Activated T-cell treated with anti-CD3 and anti-CD28 coated beads, Interleukin-2, amount 50 U/mL, for 4 hours (primary cell): ENCODE measurements at regions not wholly inside any gene's neighbourhood (a gene's known extent, or its start where the extent isn't known, plus 50 kb on each side); places are given as distances from the start of the nearest gene placed in this dataset.
"Not testable (repeated sequence)": the region's sequence is repeated elsewhere in the genome, so short reads cannot be mapped to it uniquely, and the experiment has no call there.

Source experiments
- ATAC-seq, 2 donors: fragments of 200-7000 bp; cut with Tn5 transposase; one replicate each; pipeline ENCODE4 v1.10.0; 2021
- DNase-seq: peaks from one replicate; pipeline ENCODE4 v3.0.0-alpha.2; 2020
- H3K27me3 Mint-ChIP-seq: one replicate; pipeline ENCODE4 v1.8.0; 2021; ENCODE audit warnings: low read depth, mixed read lengths
- H3K36me3 Mint-ChIP-seq: one replicate; pipeline ENCODE4 v1.8.0; 2022; ENCODE audit warnings: mixed read lengths; ENCODE audit not compliant: insufficient read depth
- H3K4me1 Mint-ChIP-seq: one replicate; pipeline ENCODE4 v1.8.0; 2021; ENCODE audit warnings: low read depth, mixed read lengths
- H3K4me3 Mint-ChIP-seq: one replicate; pipeline ENCODE4 v1.8.0; 2021; ENCODE audit warnings: mild to moderate bottlenecking, moderate library complexity, mixed read lengths
- H3K9me3 Mint-ChIP-seq: one replicate; pipeline ENCODE4 v1.8.0; 2021; ENCODE audit warnings: mixed read lengths

DNA sequence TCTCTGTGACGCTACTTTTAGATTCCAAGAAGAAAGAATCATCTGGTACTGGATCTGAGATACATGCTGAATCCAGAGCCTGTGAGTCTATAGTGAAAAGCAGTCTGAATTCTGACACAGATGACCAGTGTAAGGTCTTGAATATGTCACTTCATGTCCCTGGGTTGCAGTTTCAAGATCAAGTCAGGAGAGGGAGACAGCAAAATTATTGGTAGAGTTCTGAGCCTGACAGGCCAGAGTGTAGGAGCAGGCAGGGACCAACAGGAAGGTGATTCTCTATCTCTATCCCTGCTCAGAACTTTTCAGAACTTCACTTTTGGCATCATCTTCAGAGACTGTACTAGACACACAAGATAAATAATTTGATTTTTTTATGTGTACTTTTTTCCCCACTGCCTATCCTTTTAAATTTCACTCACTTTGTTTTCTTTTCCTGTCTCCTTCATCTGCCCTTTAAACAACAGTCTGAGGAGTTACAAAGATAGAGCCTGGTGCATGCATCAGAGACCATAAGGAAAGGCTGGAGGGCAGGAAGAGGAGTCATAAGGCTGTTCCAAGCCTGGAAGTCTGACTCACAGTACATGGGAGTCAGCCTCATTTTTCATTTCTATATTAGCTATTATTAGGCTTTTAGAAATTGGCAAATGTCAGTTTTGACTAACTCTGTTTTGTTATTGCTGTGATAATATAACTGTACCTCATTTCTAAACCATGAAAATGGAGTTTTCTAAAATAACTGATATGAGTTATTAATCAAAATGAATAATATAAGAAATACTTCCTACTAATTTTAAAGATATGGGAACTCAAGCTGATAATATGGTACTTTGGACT is 120.2 kb upstream of the TMEM229A start:
- Mint-ChIP-seq H3K36me3 (no peaks in the 10 kb centered on the region), H3K4me3 (no peak overlapping the region), H3K9me3 (no peaks in the 10 kb centered on the region), H3K4me1 (no peaks in the 10 kb centered on the region), H3K27me3 (no peaks in the 10 kb centered on the region)
- ATAC-seq = no peak
- DNase-seq = no peak

GRCh38 chr7:124137664-124138063 is 104.8 kb upstream of the TMEM229A start:
- Mint-ChIP-seq H3K27me3 (no peaks in the 10 kb centered on the region), H3K36me3 (no peaks in the 10 kb centered on the region), H3K9me3 (peaks cover 21% of the 10 kb centered on the region), H3K4me3 (no peak overlapping the region), H3K4me1 (no peaks in the 10 kb centered on the region)
- DNase-seq (no peak), ATAC-seq (no peak)

- Mint-ChIP-seq H3K9me3 (no peaks in the 10 kb centered on the region), H3K4me1 (no peaks in the 10 kb centered on the region), H3K36me3 (no peaks in the 10 kb centered on the region), H3K4me3 (no peak overlapping the region), H3K27me3 (no peaks in the 10 kb centered on the region)
- DNase-seq (no peak), ATAC-seq (no peak)
Observed at GRCh38 chr7:124124201-124124600, 91.3 kb upstream of the TMEM229A start.

DNA sequence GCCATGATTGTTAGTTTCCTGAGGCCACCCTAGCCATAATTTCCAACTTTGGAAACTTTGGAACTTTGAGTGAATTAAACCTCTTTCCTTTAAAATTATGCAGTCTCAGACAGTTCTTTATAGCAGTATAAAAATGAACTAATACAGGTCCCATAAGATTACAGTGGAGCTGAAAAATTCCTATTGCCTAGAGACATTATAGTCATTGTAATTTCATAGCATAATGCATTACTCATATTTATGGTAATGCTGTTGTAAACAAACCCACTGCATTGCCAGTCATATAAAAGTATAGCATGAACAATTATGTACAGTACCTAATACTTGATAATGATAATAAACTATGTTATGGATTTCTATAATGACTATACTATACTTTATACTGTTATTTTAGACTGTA is 88.0 kb upstream of the TMEM229A start:
- no peaks in the 10 kb centered on the region for H3K4me1 Mint-ChIP-seq
- ATAC-seq (no peak), DNase-seq (no peak)
- no peak overlapping the region for H3K4me3 Mint-ChIP-seq
- H3K36me3 Mint-ChIP-seq = no peaks in the 10 kb centered on the region
- H3K9me3 Mint-ChIP-seq = peaks cover 5% of the 10 kb centered on the region
- no peaks in the 10 kb centered on the region for H3K27me3 Mint-ChIP-seq

DNA sequence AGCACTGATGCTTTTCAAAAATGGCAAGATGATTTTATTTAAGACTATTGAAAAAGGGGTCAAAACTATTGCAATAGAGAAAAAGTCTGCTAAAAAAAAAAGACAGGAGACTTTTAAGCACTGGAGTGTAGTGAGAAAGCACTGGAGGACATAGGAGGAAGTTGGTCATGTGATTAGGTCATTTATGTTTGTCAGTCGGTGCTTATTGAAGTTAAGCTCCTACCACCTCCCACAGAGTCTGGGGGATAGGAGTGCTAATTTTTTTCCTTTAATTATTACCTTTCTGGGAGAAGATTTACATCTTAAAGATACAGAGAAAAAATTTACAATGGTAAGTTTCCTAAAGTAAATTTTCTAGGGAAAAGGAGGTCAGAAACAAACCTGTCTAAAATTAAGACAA is 80.2 kb upstream of the TMEM229A start:
- ATAC-seq (no peak), DNase-seq (no peak)
- H3K27me3 Mint-ChIP-seq = no peaks in the 10 kb centered on the region
- H3K9me3 Mint-ChIP-seq = peaks cover 5% of the 10 kb centered on the region
- H3K4me1 Mint-ChIP-seq = no peaks in the 10 kb centered on the region
- H3K36me3 Mint-ChIP-seq = no peaks in the 10 kb centered on the region
- H3K4me3 Mint-ChIP-seq = no peak overlapping the region

DNA sequence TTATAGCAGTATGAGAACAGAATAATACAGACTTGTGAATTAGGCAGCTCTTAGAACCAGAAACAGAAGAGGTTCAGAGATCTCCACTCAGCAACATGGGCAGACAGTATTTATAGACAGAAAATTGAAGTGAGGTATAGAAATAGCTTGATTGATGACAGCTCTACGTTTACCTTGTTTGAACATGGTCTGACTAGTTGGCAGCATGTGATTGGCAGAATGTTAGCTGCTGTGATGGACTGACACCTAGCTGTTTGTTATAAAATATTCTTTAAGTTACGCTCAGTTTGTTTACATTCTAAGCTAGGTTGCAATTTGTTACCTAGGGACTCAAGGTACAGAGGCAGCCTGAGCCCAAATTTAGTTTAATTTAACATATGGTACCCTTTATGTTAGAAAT is 73.7 kb upstream of the TMEM229A start:
- H3K9me3 Mint-ChIP-seq = peaks cover 6% of the 10 kb centered on the region
- H3K4me3 Mint-ChIP-seq = no peak overlapping the region
- H3K36me3 Mint-ChIP-seq = no peaks in the 10 kb centered on the region
- H3K4me1 Mint-ChIP-seq = no peaks in the 10 kb centered on the region
- H3K27me3 Mint-ChIP-seq = no peaks in the 10 kb centered on the region
- ATAC-seq (no peak), DNase-seq (no peak)

DNA sequence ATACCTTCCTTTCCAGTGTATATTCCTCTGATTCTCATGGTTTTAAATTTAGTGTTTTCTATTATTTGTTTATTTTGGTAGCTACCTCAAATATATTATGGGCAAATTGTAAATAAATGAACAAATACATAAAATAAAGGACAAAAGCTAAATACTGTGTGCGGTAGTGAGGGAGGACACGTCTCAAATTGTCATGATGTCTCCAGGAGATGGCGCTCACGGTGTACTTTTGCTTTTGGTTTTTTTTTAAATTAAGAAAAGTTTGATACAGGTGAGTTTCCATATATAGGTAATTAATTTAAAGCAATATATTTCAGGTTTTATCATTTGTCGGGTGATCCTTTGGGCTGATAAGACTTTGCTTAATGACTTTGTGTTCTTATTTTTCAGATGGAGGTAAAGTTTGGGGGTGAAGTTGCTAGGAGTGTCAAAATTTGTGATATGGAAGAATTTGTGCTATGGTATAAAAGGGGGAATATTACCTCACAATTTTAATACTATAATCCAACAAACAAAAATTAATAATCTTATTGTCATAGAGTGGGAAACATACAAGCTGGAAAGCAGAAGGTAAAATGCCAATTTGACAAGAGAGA is 68.4 kb upstream of the TMEM229A start:
- ATAC-seq = no peak
- peaks cover 6% of the 10 kb centered on the region for H3K9me3 Mint-ChIP-seq
- no peaks in the 10 kb centered on the region for H3K27me3 Mint-ChIP-seq
- no peak overlapping the region for H3K4me3 Mint-ChIP-seq
- no peaks in the 10 kb centered on the region for H3K4me1 Mint-ChIP-seq
- H3K36me3 Mint-ChIP-seq = no peaks in the 10 kb centered on the region
- DNase-seq = no peak

- ATAC-seq (no peak), DNase-seq (no peak)
- Mint-ChIP-seq H3K27me3 (no peaks in the 10 kb centered on the region), H3K4me3 (no peak overlapping the region), H3K9me3 (peaks cover 6% of the 10 kb centered on the region), H3K36me3 (no peaks in the 10 kb centered on the region), H3K4me1 (no peaks in the 10 kb centered on the region)
Observed at GRCh38 chr7:124100190-124100589, 67.3 kb upstream of the TMEM229A start.

DNA sequence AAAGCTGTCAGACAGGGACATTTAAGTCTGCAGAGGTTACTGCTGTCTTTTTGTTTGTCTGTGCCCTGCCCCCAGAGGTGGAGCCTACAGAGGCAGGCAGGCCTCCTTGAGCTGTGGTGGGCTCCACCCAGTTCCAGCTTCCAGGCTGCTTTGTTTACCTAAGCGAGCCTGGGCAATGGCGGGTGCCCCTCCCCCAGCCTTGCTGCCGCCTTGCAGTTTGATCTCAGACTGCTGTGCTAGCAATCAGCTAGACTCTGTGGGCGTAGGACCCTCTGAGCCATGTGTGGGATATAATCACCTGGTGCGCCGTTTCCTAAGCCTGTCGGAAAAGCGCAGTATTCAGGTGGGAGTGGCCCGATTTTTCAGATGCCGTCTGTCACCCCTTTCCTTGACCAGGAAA is 66.7 kb upstream of the TMEM229A start:
- ATAC-seq, H3K27me3 Mint-ChIP-seq, H3K4me3 Mint-ChIP-seq, DNase-seq, H3K36me3 Mint-ChIP-seq, H3K9me3 Mint-ChIP-seq, H3K4me1 Mint-ChIP-seq: not testable (repeated sequence)

DNA sequence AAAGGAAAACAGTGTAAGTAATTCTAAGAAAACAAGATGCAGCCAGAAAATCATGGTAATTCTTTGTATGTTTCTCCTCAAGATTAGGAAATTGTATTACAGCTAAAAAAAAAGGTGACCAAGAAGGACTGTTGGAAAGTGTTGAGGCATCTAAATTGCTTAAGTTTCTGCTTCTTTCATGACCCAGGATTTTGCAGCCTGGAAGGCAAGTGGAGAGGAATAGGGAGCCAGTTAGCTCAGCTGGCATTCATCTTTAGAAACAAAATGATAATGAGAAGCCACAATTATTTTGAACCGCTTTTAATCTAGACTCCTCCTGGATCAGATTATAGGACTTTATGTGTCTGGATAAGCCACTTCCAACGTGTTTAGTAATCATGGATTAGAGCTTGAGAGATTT is 56.8 kb upstream of the TMEM229A start:
- Mint-ChIP-seq H3K4me1 (no peaks in the 10 kb centered on the region), H3K27me3 (no peaks in the 10 kb centered on the region), H3K9me3 (peaks cover 4% of the 10 kb centered on the region), H3K36me3 (no peaks in the 10 kb centered on the region), H3K4me3 (no peak overlapping the region)
- DNase-seq (no peak), ATAC-seq (no peak)

DNA sequence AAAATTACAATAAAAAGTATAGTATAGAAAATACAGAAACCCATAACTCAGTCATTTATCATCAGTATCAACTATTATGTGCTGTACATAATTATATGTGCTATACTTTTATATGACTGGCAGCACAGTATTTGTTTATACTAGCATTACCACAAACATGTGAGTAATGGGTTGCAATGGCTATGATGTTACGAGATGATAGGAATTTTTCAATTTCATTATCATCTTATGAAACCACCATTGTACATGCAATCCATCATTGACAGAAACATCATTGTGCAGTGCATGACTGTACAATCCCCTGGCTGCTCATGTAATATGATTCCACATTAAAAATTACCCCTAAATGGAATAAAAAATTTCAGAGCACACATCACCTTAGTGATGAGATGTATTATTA is 55.7 kb upstream of the TMEM229A start:
- Mint-ChIP-seq H3K36me3 (no peaks in the 10 kb centered on the region), H3K4me1 (no peaks in the 10 kb centered on the region), H3K27me3 (no peaks in the 10 kb centered on the region), H3K4me3 (no peak overlapping the region), H3K9me3 (peaks cover 4% of the 10 kb centered on the region)
- DNase-seq (no peak), ATAC-seq (no peak)

DNA sequence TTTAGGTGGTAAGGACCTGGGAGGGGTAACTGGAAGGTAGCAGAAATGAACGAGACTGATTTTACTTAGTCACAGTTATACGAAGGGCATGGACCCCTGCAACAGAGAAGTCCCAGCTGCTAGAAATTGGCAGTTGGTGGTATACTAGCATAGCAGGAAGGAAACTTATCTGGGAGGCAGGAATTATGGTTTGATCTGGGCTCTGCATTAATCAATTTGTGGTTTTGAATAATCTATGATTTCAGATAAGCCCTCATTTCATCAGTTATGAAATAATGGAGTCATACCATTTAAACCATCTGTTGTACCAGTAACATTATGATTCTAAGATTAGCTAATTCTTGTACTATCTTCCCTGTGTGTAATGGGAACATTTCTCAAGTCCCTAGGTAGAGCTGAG is 54.0 kb upstream of the TMEM229A start:
- Mint-ChIP-seq H3K4me3 (no peak overlapping the region), H3K27me3 (no peaks in the 10 kb centered on the region), H3K36me3 (no peaks in the 10 kb centered on the region), H3K4me1 (no peaks in the 10 kb centered on the region), H3K9me3 (peaks cover 4% of the 10 kb centered on the region)
- ATAC-seq (no peak), DNase-seq (no peak)

GRCh38 chr7:124085179-124085578 is 52.3 kb upstream of the TMEM229A start:
- DNase-seq (no peak), ATAC-seq (no peak)
- H3K9me3 Mint-ChIP-seq = peaks cover 4% of the 10 kb centered on the region
- no peak overlapping the region for H3K4me3 Mint-ChIP-seq
- H3K36me3 Mint-ChIP-seq = no peaks in the 10 kb centered on the region
- H3K4me1 Mint-ChIP-seq = no peaks in the 10 kb centered on the region
- H3K27me3 Mint-ChIP-seq = no peaks in the 10 kb centered on the region

DNA sequence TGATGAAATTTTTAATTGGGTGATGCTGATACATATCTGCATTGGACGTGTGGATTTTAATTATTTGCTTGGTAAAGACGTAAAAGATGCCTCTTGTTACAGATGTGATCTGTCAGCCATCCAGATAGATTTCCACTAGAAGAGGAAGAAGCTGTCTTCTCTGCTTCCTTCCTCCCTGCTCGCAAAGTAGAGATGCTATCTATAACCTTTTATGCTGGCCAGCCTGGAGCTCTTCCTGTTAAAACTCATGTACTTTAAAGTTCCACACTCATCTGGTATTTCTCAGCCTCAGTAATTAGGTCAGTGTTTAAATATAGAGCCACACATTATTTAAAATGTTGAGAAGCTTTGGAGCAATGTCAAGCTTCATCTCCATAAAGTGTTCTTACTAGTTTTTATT is 51.2 kb upstream of the TMEM229A start:
- no peaks in the 10 kb centered on the region for H3K27me3 Mint-ChIP-seq
- H3K4me3 Mint-ChIP-seq = no peak overlapping the region
- no peaks in the 10 kb centered on the region for H3K36me3 Mint-ChIP-seq
- ATAC-seq = no peak
- no peak for DNase-seq
- H3K9me3 Mint-ChIP-seq = peaks cover 4% of the 10 kb centered on the region
- H3K4me1 Mint-ChIP-seq = no peaks in the 10 kb centered on the region
